Breast epithelium (tissue), 3 donors: ENCODE measurements at regions not wholly inside any gene's neighbourhood (a gene's known extent, or its start where the extent isn't known, plus 50 kb on each side); places are given as distances from the start of the nearest gene placed in this dataset.

ENCODE experiments used
- CTCF ChIP-seq, 3 donors: fragments of 450-650 bp; IDR thresholded peaks; one replicate each; pipeline ENCODE4 v1.5.1; 2016 to 2017; ENCODE audit warnings: antibody characterized with exemption in 3 of 3, mild to moderate bottlenecking in 3 of 3, moderate library complexity in 3 of 3
- POLR2A ChIP-seq: fragments of 450-650 bp; IDR thresholded peaks from one replicate; pipeline ENCODE4 v1.6.1; 2016; ENCODE audit warnings: antibody characterized with exemption, mild to moderate bottlenecking, moderate library complexity
- POLR2AphosphoS5 ChIP-seq, 3 donors: sonication (generic); formaldehyde crosslinking; IDR thresholded peaks; one replicate each; pipeline ENCODE4 v1.6.1; 2017; ENCODE audit warnings: antibody characterized with exemption in 3 of 3

GRCh38 chrX:68978655-68979054 lies 149.8 kb downstream of the EFNB1 start:
- TF ChIP-seq CTCF (IDR thresholded peaks at IDR 0.05) (no peak), POLR2AphosphoS5 (IDR thresholded peaks at IDR 0.05) (no peak), POLR2A (no peak)
